CD14-positive monocyte (primary cell): ENCODE measurements at regions not wholly inside any gene's neighbourhood (a gene's known extent, or its start where the extent isn't known, plus 50 kb on each side); places are given as distances from the start of the nearest gene placed in this dataset.

ENCODE experiments used
- DNase-seq, 3 donors: peaks; one replicate each; pipeline ENCODE4 v3.0.0-alpha.2; 2011 to 2022
- H2AFZ ChIP-seq: 2 replicates; pipeline ENCODE4 v1.6.0; 2012; ENCODE audit warnings: mild to moderate bottlenecking, low read depth, low read length, inconsistent platforms; ENCODE audit not compliant: insufficient read depth, poor library complexity, severe bottlenecking
- H3K27ac ChIP-seq, 2 donors: 1 replicate in 1 of 2; 2 replicates in 1 of 2; pipeline ENCODE4 v1.5.1; 2012 to 2013; ENCODE audit warnings: low read length in 2 of 2, control low read depth in 1 of 2, inconsistent platforms in 1 of 2, low read depth in 1 of 2, mild to moderate bottlenecking in 1 of 2
- H3K27me3 ChIP-seq, 2 donors: one replicate each; pipeline versions ENCODE4 v1.6.0 to v1.6.1; 2011 to 2013; ENCODE audit warnings: low read length in 2 of 2; ENCODE audit not compliant: control insufficient read depth in 2 of 2, insufficient read depth in 2 of 2
- H3K36me3 ChIP-seq, 2 donors: replicated peaks in 1 of 2; 1 replicate in 1 of 2; 2 replicates in 1 of 2; pipeline versions ENCODE4 v1.5.1 to v1.6.1; 2012 to 2013; ENCODE audit warnings: low read length in 2 of 2, control low read depth in 1 of 2, inconsistent platforms in 1 of 2, mild to moderate bottlenecking in 1 of 2; ENCODE audit not compliant: insufficient read depth in 2 of 2, control insufficient read depth in 1 of 2
- H3K4me1 ChIP-seq, 2 donors: 1 replicate in 1 of 2; 2 replicates in 1 of 2; pipeline versions ENCODE4 v1.5.1 to v1.6.1; 2012 to 2013; ENCODE audit warnings: low read length in 2 of 2, control low read depth in 1 of 2, inconsistent platforms in 1 of 2, mild to moderate bottlenecking in 1 of 2, moderate library complexity in 1 of 2; ENCODE audit not compliant: insufficient read depth in 2 of 2, control insufficient read depth in 1 of 2
- H3K4me2 ChIP-seq: replicated peaks from 2 replicates; pipeline ENCODE3; 2012; ENCODE audit warnings: low read length, moderate library complexity, mild to moderate bottlenecking; ENCODE audit not compliant: poor library complexity, severe bottlenecking; ENCODE audit errors: extremely low read depth
- H3K4me3 ChIP-seq, 3 experiments: fragments of 200-600 bp in 1 of 3; sonication (generic) in 1 of 3; replicated peaks in 1 of 3; 1 replicate in 2 of 3; 2 replicates in 1 of 3; pipeline ENCODE4 v1.5.1; 2011 to 2013; ENCODE audit warnings: low read length in 3 of 3, mild to moderate bottlenecking in 3 of 3, control low read depth in 2 of 3, low read depth in 2 of 3, inconsistent platforms in 1 of 3, moderate library complexity in 1 of 3
- H3K79me2 ChIP-seq: 2 replicates; pipeline ENCODE4 v1.6.0; 2012; ENCODE audit warnings: mild to moderate bottlenecking, control low read depth, inconsistent platforms, low read length, moderate library complexity; ENCODE audit not compliant: insufficient read depth
- H3K9ac ChIP-seq: 2 replicates; pipeline ENCODE4 v1.6.0; 2017; ENCODE audit warnings: low read length, mild to moderate bottlenecking; ENCODE audit not compliant: insufficient read depth, poor library complexity, severe bottlenecking
- H3K9me3 ChIP-seq, 2 donors: replicated peaks in 1 of 2; 1 replicate in 1 of 2; 2 replicates in 1 of 2; pipeline versions ENCODE4 v1.5.1 to v1.6.1; 2012 to 2013; ENCODE audit warnings: low read length in 2 of 2, control low read depth in 1 of 2; ENCODE audit not compliant: control insufficient read depth in 1 of 2, insufficient read depth in 1 of 2
- H4K20me1 ChIP-seq: 2 replicates; pipeline ENCODE4 v1.6.0; 2012; ENCODE audit warnings: mild to moderate bottlenecking, low read length, control low read depth, moderate library complexity; ENCODE audit not compliant: insufficient read depth
- H3K27ac Mint-ChIP-seq, 7 donors: one replicate each; pipeline ENCODE4 v1.8.0; 2020; ENCODE audit warnings: mild to moderate bottlenecking in 7 of 7, mixed read lengths in 7 of 7, moderate library complexity in 6 of 7, inconsistent platforms in 2 of 7
- H3K27me3 Mint-ChIP-seq, 3 donors: one replicate each; pipeline ENCODE4 v1.8.0; 2021 to 2022; ENCODE audit warnings: low read depth in 3 of 3, mild to moderate bottlenecking in 3 of 3, mixed read lengths in 3 of 3, moderate library complexity in 3 of 3, inconsistent platforms in 1 of 3
- H3K36me3 Mint-ChIP-seq, 2 donors: one replicate each; pipeline ENCODE4 v1.8.0; 2020; ENCODE audit warnings: mixed read lengths in 2 of 2, inconsistent platforms in 1 of 2, mild to moderate bottlenecking in 1 of 2
- H3K4me1 Mint-ChIP-seq: one replicate; pipeline ENCODE4 v1.8.0; 2020; ENCODE audit warnings: mild to moderate bottlenecking, mixed read lengths
- H3K4me3 Mint-ChIP-seq, 2 donors: one replicate each; pipeline ENCODE4 v1.8.0; 2020; ENCODE audit warnings: mild to moderate bottlenecking in 2 of 2, mixed read lengths in 2 of 2, moderate library complexity in 1 of 2
- H3K9me3 Mint-ChIP-seq, 7 donors: one replicate each; pipeline ENCODE4 v1.8.0; 2020 to 2022; ENCODE audit warnings: mixed read lengths in 7 of 7, mild to moderate bottlenecking in 6 of 7, moderate library complexity in 6 of 7, inconsistent platforms in 2 of 7
- WGBS: methylation state at CpG from one replicate; pipeline ENCODE4 v1.1.5; 2013; ENCODE audit warnings: missing lambda C conversion rate; ENCODE audit not compliant: insufficient coverage; 5-methylcytosine and 5-hydroxymethylcytosine counted together
- intact Hi-C, 2 donors: fragments of 100-400 bp; cut with micrococcal nuclease; formaldehyde crosslinking; loops; one replicate each; pipeline versions ENCODE4 v1.15.0 to v1.15.1; 2023
- TF ChIP-seq, protein P1 (sequence below): fragments of 200-600 bp; IDR thresholded peaks from one replicate; pipeline ENCODE4 v1.8.0; 2022; ENCODE audit warnings: antibody characterized with exemption, mild to moderate bottlenecking

GRCh38 chr9:84059936-84060335 lies 79.3 kb downstream of the RMI1 start:
- no peaks in the 10 kb centered on the region for H3K36me3 ChIP-seq
- no peak overlapping the region for H3K9ac ChIP-seq
- H3K27ac Mint-ChIP-seq, result no peak overlapping the region
- no CpG with 5 or more reads among the region's 1 CpG for WGBS
- H2AFZ ChIP-seq, result no peak overlapping the region
- no peak overlapping the region for H3K4me2 ChIP-seq
- H3K27ac ChIP-seq, result no peak overlapping the region
- no peaks in the 10 kb centered on the region for H3K9me3 ChIP-seq
- DNase-seq, result no peak
- TF ChIP-seq, protein P1, sequence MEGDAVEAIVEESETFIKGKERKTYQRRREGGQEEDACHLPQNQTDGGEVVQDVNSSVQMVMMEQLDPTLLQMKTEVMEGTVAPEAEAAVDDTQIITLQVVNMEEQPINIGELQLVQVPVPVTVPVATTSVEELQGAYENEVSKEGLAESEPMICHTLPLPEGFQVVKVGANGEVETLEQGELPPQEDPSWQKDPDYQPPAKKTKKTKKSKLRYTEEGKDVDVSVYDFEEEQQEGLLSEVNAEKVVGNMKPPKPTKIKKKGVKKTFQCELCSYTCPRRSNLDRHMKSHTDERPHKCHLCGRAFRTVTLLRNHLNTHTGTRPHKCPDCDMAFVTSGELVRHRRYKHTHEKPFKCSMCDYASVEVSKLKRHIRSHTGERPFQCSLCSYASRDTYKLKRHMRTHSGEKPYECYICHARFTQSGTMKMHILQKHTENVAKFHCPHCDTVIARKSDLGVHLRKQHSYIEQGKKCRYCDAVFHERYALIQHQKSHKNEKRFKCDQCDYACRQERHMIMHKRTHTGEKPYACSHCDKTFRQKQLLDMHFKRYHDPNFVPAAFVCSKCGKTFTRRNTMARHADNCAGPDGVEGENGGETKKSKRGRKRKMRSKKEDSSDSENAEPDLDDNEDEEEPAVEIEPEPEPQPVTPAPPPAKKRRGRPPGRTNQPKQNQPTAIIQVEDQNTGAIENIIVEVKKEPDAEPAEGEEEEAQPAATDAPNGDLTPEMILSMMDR, result no peak
- H3K4me1 ChIP-seq, result no peaks in the 10 kb centered on the region
- no peak overlapping the region for H3K4me3 ChIP-seq
- intact Hi-C loops, result no loop called here
- H4K20me1 ChIP-seq, result no peaks in the 10 kb centered on the region
- no peaks in the 10 kb centered on the region for H3K36me3 Mint-ChIP-seq
- H3K27me3 ChIP-seq, result no peaks in the 10 kb centered on the region
- H3K27me3 Mint-ChIP-seq, result peaks cover 3 to 6% (median 3%) of the 10 kb centered on the region in 3 donors
- H3K4me1 Mint-ChIP-seq, result no peaks in the 10 kb centered on the region
- H3K4me3 Mint-ChIP-seq, result no peak overlapping the region
- no peaks in the 10 kb centered on the region for H3K79me2 ChIP-seq
- H3K9me3 Mint-ChIP-seq, result peaks cover 0 to 3% (median 0%) of the 10 kb centered on the region in 7 donors

- no peaks in the 10 kb centered on the region for H4K20me1 ChIP-seq
- Mint-ChIP-seq H3K9me3 (peaks cover 0 to 3% (median 0%) of the 10 kb centered on the region in 7 donors), H3K27me3 (peaks cover 3 to 6% (median 3%) of the 10 kb centered on the region in 3 donors), H3K27ac (no peak overlapping the region), H3K4me3 (no peak overlapping the region), H3K4me1 (no peaks in the 10 kb centered on the region), H3K36me3 (no peaks in the 10 kb centered on the region)
- H3K4me3 ChIP-seq, result no peak overlapping the region
- no peaks in the 10 kb centered on the region for H3K79me2 ChIP-seq
- TF ChIP-seq, protein P1, result no peak
- no peak overlapping the region for H3K4me2 ChIP-seq
- no peaks in the 10 kb centered on the region for H3K9me3 ChIP-seq
- H2AFZ ChIP-seq, result no peak overlapping the region
- H3K27me3 ChIP-seq, result no peaks in the 10 kb centered on the region
- DNase-seq, result no peak
- 100% methylated on average over 1 of the region's 5 CpGs for WGBS
- intact Hi-C loops, result no loop called here
- H3K36me3 ChIP-seq, result no peaks in the 10 kb centered on the region
- no peaks in the 10 kb centered on the region for H3K4me1 ChIP-seq
- H3K9ac ChIP-seq, result no peak overlapping the region
- no peak overlapping the region for H3K27ac ChIP-seq
Measured at GRCh38 chr9:84061613-84062193, 81.1 kb downstream of the RMI1 start.
